NCI-H748 treated with DMSO at 0.1 percent for 48 hours (cell line): ENCODE measurements at regions not wholly inside any gene's neighbourhood (a gene's known extent, or its start where the extent isn't known, plus 50 kb on each side); places are given as distances from the start of the nearest gene placed in this dataset.

Experiments used
- DNase-seq: peaks from one replicate; lab custom pipeline; 2025; lab: John Stamatoyannopoulos, UW

DNA sequence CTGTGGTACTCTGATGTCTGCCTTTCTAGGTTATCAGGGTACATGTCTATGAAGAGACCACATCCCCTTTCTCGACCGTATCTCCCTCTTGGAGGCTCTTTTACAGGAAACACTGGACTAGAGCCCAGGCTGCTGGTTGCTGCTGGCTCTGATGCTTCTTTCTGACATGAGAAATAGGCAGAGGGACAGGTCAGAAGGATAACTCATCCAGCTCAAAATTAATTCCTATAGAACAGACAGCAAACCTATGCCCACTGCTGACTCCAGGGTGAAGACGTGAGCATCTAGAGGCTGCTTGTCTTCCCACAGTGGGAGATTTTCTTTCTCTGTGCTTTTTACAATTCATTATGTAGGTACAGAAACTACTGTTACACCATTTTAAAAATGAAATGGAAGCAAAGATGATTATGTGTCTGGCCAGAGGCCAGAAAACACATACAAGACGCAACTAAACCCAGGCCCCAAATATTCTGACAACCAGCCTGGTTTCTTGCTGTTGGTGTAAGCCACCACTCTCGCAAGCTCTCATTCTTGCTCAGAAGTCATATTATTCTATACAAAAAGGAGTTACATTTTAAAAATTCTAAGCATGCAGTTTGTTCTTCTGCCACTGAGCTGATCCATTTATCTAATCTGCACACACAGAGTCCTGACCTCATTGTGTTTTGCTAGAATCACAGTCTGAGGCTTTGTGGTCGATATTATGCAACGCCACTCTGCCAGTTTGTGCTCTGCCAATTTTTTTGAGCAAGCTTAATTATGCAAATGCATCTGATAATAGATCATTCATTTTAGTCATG, 424.3 kb downstream of the KIF20B start:
- DNase-seq = no peak

DNA sequence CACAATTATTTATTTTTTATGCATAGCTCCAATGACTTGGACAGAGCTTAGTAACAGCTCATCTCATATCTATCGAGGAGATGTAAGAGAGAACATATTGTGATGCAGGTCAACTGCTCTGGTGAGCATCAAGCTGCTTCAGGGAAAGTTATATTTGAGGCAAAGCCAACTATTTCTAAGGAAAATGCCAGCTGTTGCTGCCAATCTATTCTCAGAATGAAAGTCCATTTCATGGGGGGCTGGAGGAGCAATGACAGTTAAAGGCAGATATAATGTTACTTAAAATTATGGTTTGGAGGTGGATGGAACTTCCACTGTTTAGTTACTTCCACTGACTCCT, 424.8 kb downstream of the KIF20B start:
- DNase-seq = no peak

DNA sequence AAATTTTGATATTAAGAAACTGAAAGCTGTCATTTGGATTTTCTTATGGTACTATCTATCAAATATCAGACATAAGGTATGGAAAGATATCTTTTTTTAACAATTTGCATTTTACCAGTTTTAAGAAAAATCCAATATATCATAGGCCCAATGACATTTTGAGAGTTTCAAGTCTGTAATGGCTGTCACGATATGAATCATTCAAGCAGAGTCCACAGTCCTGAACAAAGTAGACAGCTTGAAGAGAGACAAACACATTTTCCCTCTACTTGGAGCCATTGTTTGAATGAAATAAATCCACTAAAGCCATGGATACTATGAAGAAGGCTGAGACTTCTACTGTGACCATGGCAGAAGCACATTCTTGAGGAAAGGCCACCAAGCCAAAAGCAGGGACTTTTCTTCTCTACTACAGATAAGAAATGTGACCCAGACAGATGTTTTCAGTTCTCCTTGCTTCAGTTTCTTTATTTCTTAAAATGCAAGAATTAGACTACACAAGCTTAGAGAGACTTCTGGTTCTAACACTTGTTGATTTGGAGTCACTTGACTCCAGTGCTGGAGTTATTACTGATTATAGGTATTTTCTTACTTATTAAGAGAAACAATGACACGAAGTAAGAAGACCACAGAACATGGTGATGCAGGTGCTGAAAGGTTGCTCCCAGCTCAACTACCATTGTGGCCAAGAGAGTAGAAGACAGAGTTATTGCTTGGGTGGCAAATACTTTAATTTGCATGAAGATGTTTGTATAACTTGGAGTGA, 429.1 kb downstream of the KIF20B start:
- no peak for DNase-seq

DNA sequence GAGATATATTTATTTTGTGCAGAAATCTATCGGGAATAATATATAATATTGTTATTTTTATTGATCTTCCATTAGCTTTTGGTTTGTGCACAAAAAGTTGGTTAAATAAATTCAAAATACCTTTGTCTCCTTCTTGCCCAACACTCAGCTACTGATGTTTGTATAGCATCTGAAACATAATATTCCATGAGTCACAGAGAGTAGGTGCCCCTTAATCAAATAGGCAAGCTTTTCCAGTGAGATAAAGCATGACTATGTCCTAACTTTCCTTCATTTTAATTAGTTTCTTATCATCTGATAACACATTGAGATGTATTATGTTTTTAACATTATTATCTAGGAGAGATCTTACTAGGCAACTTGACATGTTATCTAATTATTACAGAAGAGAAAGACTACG, 432.2 kb downstream of the KIF20B start:
- DNase-seq = no peak

DNA sequence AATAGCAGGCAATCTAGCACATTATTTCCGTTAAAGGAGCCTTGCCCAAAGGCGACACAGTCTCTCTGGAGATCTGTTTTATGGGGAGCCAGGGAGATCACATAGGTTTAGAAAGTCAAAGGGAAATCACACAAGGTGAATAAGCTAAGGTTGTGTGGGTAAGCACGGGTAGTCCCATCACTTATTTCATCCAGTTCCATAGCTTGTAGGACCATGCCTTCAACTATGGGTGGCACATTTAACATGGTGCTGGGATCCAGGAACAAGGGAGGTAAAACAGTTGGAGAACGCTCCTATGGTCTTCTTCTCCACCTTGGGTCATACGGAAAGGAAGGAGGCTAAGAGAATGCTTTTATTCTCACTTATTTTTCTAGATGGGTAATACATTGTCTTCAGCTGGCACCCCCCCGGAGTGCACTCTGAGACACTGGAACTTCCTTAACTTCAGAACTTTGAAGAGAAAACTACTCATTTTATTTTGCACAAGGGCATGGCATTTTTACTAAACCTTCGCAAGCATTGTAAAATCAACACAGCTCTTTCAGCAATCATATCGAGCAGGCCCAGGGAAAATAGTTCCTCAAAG, 435.4 kb downstream of the KIF20B start:
- no peak for DNase-seq

DNA sequence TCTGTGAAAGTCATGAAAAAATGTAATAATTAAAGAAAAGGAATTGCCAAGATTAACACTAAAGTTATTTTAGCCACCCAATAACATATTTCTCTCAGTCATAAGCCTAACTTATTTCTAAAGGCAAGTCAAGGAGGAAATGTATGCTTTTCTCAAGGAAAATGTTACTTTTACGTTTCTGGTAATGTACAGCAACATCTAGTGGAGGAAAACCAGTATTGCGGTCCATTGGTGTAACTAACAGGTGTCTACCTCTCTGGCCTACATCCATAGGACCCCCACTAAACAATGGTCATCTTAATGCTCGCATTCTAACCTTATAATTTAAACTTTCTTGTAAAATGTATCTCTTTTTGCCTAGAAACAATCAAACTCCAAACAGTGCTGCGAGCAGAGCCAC, 437.5 kb downstream of the KIF20B start:
- DNase-seq = no peak

DNA sequence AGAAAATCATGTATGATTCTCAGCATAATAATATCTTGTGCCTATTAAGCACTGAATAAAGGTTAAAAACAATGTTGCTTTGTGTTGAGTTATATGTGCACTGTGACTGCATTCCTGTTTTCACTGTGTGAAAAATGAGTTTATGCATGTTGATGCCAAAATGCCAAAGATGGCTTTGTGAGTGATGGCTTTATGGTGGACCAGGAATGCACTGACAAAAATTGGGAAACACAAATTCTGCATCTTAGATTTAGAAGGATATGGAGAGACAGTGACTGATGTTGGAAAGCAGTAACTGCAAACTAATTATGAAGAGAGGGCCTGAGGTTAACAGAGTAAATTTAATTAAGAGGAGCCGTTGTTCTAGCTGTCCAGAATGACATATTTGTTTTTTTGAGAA, 440.4 kb downstream of the KIF20B start:
- no peak for DNase-seq

DNA sequence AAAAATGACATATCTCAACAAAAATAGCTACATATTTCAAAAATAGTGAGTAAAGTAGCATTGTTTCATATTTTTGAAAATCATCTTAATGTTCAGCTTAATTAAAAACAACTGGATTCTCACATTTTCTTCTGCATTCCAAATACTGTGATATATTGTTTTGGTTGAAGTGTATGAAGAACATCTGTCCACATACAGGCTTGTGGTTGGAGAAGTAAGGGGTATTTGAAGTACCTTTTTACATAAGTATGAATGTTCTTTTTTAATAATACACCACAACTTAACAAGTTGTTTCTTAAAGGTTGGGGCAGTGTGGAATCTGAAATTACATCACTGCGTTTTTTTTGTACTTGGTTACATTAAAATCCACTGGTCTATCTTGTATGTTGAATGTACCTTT, 442.5 kb downstream of the KIF20B start:
- DNase-seq = no peak

DNA sequence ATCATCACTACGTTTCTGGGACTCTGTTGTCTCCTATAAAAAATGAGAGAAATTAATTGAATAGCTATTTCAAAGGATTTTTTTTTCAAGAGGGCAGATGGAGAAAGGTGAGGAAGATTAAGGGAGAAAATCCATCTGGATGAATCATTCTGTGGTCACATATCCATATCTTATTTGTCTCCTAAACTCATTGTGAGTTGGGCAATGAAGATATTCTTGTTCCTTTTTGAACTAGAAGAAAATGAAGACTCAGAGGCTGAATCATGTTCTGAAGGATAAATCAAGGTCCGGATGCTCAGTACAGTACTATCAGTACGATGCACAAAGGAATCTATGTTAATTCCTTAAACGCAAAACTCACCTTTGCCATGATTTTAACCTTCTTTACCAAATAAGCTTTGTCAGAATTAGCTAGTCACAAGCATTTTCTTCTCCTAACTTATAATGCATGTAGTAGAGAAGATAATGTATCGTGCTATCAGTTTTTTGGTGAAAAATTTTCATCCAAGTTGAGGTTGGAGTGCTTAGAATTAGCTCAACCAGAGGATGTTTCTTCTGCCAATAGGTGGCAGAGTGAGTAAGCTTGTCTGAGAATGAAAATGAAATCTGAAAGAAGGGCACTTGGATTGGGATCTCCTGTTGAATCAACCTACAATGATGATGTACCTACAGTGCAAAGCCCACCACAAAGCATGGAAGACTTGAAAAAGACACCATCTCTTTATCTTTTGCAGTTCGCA, 446.9 kb downstream of the KIF20B start:
- peak; percentile 26 for DNase-seq

DNA sequence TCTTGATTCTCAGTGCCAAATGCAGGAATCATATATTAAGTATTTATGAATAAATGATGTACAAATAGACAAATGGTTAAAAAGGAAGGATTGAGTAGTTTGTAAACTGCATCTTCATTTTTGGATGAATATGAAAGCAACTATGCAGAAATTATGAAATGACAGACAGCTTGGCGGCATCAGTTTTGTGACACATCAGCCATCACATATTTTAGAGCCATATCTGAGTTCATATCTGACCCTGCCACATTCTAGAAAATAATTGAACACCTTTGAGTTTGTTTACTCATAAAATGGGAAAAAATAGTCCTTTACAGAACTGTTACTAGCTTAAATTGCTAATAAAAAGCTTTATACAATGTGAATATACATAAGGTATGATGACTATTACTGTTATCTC, 448.2 kb downstream of the KIF20B start:
- DNase-seq = no peak

DNA sequence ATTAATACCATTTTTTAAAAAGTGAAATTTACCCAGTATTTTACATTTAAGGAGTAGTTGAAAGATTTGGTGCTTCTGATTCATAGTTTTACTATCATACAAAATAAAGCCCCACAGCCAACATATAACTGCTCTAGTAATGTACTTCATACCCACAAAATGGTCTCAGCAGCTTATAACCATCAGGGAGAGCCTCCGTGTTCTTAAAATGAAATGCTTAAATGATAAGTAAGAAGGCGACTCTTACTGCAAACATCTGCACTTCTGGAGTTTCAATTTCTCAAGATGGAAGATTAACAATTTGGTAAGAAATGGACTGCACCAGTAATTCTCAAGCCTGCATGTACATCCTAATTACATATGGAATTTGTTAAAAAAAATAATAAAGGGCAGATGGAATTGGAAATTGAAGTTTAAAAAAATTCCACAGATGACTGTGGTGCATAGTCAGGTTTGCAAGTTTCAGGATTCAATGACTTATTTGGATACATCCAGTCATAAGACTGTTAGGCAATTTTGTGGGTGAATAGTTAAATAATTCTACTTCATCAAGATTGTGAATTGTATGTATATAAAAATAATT, 461.0 kb downstream of the KIF20B start:
- no peak for DNase-seq

DNA sequence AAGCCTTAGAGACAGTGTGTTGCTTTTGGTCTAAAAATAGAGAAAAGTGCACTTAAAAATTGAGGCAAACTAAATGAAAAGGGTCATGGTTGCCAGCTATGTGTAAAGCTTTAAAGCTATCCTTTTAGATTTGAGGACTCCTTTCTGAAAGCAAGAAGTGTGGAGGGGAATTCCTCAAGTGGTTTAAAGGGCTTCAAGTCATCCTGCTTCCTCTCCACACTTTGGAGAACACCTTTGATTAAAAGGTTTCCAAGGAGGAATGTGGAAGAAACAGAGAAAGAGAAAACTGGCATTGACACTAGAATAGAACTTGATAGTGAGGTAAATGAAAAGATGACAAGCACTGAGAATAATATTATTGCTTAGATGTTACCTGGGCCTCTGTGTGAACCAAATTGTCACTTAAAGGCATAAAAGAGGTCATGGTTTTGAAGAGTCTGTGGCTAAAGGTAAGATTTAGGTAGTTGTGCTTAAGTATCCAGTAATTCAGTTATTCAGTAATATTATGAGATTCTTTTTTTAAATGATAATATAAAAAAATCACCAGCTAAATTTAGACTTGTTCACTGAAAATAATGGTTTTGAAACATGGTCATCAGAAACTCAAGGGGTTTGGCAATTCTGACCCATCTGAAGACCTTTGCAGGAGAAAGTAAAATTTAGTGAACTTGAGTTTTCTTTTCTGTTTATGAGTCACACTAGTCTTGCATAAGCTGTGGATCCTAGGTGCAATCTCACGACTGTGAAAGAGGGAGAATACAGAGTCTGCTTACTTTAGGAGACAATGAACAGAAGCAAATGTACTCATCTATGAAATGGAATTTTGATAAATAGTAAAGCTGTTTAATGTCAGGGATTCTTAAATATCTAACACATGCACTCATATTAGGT, 466.0 kb downstream of the KIF20B start:
- no peak for DNase-seq

DNA sequence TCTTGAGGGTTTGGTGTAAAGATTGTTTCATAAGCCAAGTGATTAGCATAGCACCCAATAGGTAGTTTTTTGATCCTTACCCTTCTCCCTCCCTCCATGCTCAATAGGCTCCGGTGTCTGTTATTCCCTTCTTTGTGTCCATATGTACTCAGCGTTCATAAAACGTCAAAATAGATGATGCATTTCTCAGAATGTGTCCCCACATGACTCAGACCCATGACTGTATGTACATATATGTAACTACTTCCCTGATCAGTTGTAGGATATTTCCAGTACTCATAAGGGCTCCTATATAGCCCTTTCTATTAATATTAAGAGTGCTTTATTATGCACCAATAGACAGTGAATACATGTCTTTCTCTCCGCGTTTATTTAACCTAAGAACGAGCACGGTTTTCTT, 466.9 kb downstream of the KIF20B start:
- no peak for DNase-seq

DNA sequence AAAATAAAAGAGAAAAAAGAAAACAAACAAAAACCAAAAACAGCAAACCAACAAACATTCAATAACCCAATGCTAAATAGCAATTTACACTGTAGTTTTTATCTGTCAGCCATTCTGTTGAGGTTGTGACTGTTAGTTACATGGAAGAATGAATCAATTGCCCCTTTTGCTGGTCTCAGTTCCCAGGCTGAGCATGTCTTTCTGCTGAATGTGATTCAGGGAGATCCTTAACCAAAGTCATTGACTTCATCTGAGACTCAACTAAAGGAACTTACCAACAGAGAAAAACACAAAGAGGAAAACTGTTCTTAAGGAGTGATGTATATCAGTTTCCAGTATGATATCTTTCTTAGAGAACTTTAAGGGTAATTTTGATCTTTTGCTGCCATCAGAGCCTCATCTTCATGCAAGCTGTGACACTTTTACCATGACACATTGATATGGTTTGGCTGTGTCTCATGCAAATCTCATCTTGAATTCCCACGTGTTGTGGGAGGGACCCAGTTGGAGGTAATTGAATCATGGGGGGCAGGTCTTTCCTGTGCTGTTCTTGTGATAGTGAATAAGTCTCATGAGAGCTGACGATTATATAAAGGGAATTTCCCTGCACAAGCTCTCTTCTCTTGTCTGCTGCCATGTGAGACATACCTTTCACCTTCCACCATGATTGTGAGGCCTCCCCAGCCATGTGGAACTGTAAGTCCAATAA, 469.8 kb downstream of the KIF20B start:
- no peak for DNase-seq

DNA sequence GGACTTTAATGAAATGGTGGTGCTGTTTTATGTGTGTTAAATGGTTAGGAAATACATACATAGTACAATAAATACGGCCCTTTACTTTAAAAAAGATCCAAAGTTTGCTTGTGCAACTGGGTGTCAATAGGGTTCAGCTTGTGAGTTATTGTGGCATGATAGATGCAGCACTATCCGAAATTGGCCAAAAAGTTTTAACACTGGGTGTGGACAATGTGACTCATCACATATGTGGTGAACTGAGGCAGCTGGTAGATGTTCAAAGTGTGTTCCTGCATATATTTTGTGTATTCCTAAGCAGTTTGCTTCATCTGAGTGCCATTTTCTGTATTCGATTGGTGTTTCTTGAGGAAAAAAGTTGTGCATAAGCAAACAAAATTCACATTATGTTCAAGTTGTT, 473.1 kb downstream of the KIF20B start:
- no peak for DNase-seq

DNA sequence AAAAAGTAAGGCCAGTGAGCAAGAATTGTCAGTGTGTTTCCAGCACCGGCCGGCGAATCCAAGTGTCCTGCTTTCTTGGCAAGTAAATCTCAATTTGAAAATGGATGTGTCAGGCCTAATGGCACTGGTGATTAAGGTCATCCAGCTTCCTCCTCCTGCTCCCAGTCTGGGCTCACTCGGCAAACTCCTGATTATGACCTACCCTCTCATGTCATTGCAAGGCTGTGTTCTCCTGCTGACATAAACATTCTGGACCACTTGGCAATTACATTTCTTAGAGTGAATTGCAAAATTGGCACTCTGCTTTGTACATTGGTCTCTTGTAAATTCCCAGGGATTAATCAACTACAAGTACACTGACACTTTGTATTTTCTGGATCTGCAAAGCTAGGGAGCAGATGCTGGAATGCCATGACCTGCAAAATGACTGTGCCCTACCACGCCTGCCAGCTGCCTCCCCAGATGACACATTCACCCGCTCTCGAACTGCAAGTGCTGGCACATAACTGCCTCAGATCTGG, 473.8 kb downstream of the KIF20B start:
- DNase-seq = no peak

DNA sequence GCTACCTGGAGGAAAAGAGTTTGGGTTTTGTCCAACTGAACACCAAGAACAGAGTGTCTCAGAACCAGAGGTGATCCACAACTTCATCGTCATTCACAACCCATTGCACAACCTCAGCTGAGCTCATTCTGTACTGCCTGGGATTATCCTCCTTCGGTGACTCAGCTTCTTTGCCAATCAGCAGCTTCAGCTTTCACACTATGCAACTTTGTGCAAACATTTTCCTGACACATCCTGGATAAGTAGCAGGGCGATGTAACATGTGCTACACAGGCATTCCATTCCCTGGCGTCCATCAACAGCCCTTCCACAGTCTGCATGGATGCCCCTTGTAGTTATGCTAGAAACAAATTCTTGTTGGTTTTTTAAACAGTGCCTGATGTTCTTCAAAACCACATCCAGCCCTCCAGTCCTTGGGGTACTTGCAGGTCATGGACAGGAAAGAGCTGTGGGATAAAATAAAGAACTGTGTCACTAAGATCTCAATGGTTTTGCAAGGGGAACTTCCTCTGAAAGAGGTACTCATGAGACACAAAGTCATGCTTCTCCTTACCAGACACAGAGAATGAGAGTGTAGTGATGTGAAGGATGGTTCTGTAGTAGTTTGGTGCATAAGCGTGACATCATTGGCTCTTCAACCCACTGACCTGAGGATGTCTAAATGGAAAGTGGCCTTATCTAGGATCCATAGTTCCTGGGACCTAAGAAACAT, 478.5 kb downstream of the KIF20B start:
- DNase-seq = no peak

DNA sequence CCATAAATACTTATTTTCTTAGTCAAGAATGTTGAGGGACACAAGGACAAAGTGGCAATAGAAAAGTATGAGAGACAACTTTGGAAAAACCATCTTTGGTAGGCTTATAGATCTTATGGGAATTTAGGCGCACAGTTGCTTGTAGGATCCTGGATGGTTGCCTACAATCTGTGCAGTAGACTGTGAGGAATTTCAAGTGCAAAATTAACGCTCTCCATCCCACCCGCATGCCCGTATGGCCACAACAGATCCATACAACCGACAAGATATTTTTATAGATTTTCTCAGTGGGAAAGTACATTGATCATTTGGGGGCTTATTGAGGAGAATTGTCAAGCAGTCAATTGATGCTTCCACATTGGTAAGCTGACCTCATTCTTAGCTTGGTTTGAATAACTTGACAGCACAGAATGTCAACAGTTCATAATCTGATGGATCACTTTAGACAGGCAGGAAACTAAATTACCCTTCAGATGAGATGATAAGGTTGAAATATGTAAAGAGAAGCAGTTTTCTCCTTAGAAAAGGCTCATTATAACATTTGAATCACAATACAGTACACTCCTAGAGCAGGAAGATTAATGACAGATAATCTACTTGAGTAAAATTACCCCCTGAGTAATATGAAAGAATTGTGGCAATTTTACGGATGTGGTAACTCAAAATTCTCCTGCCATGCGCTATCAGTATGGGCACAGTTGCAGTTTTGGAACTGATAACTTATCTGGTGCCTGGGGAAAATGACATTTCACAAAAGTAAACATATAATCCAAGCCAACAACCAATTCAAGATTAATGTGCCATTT, 479.7 kb downstream of the KIF20B start:
- DNase-seq = no peak

DNA sequence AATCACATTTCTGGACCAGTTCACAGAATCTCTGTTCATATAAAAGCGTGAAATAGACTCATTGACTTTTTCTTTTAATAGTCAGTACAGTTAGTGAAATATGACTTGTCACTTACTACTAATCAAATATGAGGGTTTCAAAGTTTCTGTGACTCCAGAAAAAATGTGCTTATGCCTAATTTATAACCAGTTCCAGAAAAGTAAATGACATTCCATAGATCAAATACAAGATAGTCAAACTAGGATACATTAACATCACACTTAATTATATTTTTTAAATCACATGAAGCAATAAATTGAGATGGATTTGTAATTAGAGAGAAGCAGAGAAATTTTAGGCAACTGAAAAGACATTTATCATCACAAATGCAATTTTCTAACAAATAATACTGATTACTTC, 491.4 kb downstream of the KIF20B start:
- no peak for DNase-seq
